ENCODE measurements at regions not wholly inside any gene's neighbourhood (a gene's known extent, or its start where the extent isn't known, plus 50 kb on each side); places are given as distances from the start of the nearest gene placed in this dataset.

GRCh38 chr3:83354205-83354604, 1592.8 kb upstream of the GBE1 start:
- no peak overlapping the region for H2AFZ ChIP-seq (ENCODE audit: low read depth)
- H3K9ac ChIP-seq, result no peak overlapping the region
- TF ChIP-seq CTCF (conservative IDR thresholded peaks at IDR 0.05; ENCODE audit: low read depth, low read length), result no peak
- no peak overlapping the region for H3K27ac ChIP-seq
- no peak overlapping the region for H3K4me2 ChIP-seq
- H3K4me3 ChIP-seq (IDR thresholded peaks at IDR 0.05; ENCODE audit: insufficient read depth, low read depth, low read length), result no peak overlapping the region
- no peaks in the 10 kb centered on the region for H3K79me2 ChIP-seq (ENCODE audit: insufficient read depth, low read depth)
- H4K20me1 ChIP-seq (ENCODE audit: insufficient read depth), result no peaks in the 10 kb centered on the region
- H3K27me3 ChIP-seq (ENCODE audit: insufficient read depth, low read depth), result no peaks in the 10 kb centered on the region
- no peaks in the 10 kb centered on the region for H3K36me3 ChIP-seq (ENCODE audit: insufficient read depth)
- H3K4me1 ChIP-seq (ENCODE audit: low read depth, poor library complexity, severe bottlenecking), result no peaks in the 10 kb centered on the region

- no peaks in the 10 kb centered on the region for H4K20me1 ChIP-seq (ENCODE audit: insufficient read depth)
- no peaks in the 10 kb centered on the region for H3K79me2 ChIP-seq (ENCODE audit: insufficient read depth, low read depth)
- no peak for TF ChIP-seq CTCF (conservative IDR thresholded peaks at IDR 0.05; ENCODE audit: low read depth, low read length)
- no peak overlapping the region for H3K4me2 ChIP-seq
- no peak overlapping the region for H3K9ac ChIP-seq
- no peaks in the 10 kb centered on the region for H3K27me3 ChIP-seq (ENCODE audit: insufficient read depth, low read depth)
- no peak overlapping the region for H3K27ac ChIP-seq
- no peaks in the 10 kb centered on the region for H3K4me1 ChIP-seq (ENCODE audit: low read depth, poor library complexity, severe bottlenecking)
- H2AFZ ChIP-seq (ENCODE audit: low read depth), result no peak overlapping the region
- no peak overlapping the region for H3K4me3 ChIP-seq (IDR thresholded peaks at IDR 0.05; ENCODE audit: insufficient read depth, low read depth, low read length)
- no peaks in the 10 kb centered on the region for H3K36me3 ChIP-seq (ENCODE audit: insufficient read depth)
These were observed 1565.5 kb upstream of the CADM2 start for GRCh38 chr3:83393276-83393675.

- no peak overlapping the region for H3K27ac ChIP-seq
- TF ChIP-seq CTCF (conservative IDR thresholded peaks at IDR 0.05; ENCODE audit: low read depth, low read length), result no peak
- no peak overlapping the region for H3K4me2 ChIP-seq
- no peaks in the 10 kb centered on the region for H3K79me2 ChIP-seq (ENCODE audit: insufficient read depth, low read depth)
- H3K9ac ChIP-seq, result no peak overlapping the region
- H2AFZ ChIP-seq (ENCODE audit: low read depth), result no peak overlapping the region
- H3K36me3 ChIP-seq (ENCODE audit: insufficient read depth), result no peaks in the 10 kb centered on the region
- no peaks in the 10 kb centered on the region for H3K27me3 ChIP-seq (ENCODE audit: insufficient read depth, low read depth)
- no peaks in the 10 kb centered on the region for H3K4me1 ChIP-seq (ENCODE audit: low read depth, poor library complexity, severe bottlenecking)
- no peaks in the 10 kb centered on the region for H4K20me1 ChIP-seq (ENCODE audit: insufficient read depth)
- H3K4me3 ChIP-seq (IDR thresholded peaks at IDR 0.05; ENCODE audit: insufficient read depth, low read depth, low read length), result no peak overlapping the region
These were observed 1554.9 kb upstream of the CADM2 start for GRCh38 chr3:83403927-83404326.

GRCh38 chr3:83426300-83426699, 1532.5 kb upstream of the CADM2 start:
- H3K4me2 ChIP-seq, result no peak overlapping the region
- no peak overlapping the region for H2AFZ ChIP-seq (ENCODE audit: low read depth)
- H3K9ac ChIP-seq, result no peak overlapping the region
- no peaks in the 10 kb centered on the region for H3K79me2 ChIP-seq (ENCODE audit: insufficient read depth, low read depth)
- no peaks in the 10 kb centered on the region for H3K36me3 ChIP-seq (ENCODE audit: insufficient read depth)
- no peaks in the 10 kb centered on the region for H4K20me1 ChIP-seq (ENCODE audit: insufficient read depth)
- no peaks in the 10 kb centered on the region for H3K27me3 ChIP-seq (ENCODE audit: insufficient read depth, low read depth)
- TF ChIP-seq CTCF (conservative IDR thresholded peaks at IDR 0.05; ENCODE audit: low read depth, low read length), result no peak
- no peak overlapping the region for H3K27ac ChIP-seq
- no peak overlapping the region for H3K4me3 ChIP-seq (IDR thresholded peaks at IDR 0.05; ENCODE audit: insufficient read depth, low read depth, low read length)
- no peaks in the 10 kb centered on the region for H3K4me1 ChIP-seq (ENCODE audit: low read depth, poor library complexity, severe bottlenecking)
